ENCODE measurements at regions not wholly inside any gene's neighbourhood (a gene's known extent, or its start where the extent isn't known, plus 50 kb on each side); places are given as distances from the start of the nearest gene placed in this dataset.

- no peak for DNase-seq (ENCODE audit: extremely low read depth in 1 of 2, low read depth in 1 of 2)
These were observed 110.8 kb upstream of the C1QTNF9B start for GRCh38 chr13:24007979-24008620.

- DNase-seq (ENCODE audit: extremely low read depth in 1 of 2, low read depth in 1 of 2), result no peak
These were observed 111.4 kb upstream of the C1QTNF9B start for GRCh38 chr13:24008679-24009078.

DNA sequence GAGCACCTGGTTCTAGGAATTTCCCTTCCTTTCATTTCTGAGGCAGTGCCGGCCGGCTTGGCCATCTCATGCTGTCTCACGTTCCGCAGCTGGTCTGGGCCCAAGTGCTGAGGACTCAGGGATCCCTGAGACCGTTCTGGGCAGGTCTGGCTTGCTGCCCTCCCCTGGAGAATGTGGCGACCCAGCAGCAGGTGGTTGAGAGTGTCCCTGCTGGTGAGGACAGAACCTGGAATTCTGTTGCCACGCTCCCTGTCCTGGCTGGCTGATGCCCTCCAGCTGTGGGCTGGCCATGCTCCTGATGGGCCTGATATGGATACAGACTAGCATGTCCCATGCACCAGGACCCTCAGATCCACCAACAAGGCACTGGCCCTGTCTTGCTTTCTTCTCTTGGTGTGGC is 114.0 kb upstream of the C1QTNF9B start:
- DNase-seq (ENCODE audit: extremely low read depth in 1 of 2, low read depth in 1 of 2), result no peak

- DNase-seq (ENCODE audit: extremely low read depth in 1 of 2, low read depth in 1 of 2), result no peak
These were observed 115.3 kb upstream of the C1QTNF9B start for GRCh38 chr13:24012648-24013047.

DNA sequence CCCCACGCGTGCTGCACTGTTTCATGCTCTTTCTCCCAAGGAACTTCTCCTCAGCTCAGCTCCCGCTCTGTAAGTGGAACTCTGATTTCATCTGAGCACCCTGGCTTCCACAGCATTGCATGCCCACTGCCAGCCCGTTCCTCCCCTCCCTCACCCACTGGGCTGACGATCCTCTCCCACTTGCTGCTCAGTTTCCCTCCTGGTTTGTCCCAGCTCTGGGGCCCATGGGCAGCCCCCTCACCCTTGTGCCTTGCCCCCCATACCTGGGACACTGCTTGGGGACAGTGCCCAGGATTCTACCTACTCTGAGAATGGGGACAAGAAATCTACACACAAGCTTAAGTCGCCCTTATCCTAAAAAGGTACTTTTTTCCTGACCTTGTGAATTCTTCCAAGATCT is 115.9 kb upstream of the C1QTNF9B start:
- DNase-seq (ENCODE audit: extremely low read depth in 1 of 2, low read depth in 1 of 2), result no peak

GRCh38 chr13:24016046-24016445 is 118.7 kb upstream of the C1QTNF9B start:
- DNase-seq (ENCODE audit: extremely low read depth in 1 of 2, low read depth in 1 of 2), result no peak

DNA sequence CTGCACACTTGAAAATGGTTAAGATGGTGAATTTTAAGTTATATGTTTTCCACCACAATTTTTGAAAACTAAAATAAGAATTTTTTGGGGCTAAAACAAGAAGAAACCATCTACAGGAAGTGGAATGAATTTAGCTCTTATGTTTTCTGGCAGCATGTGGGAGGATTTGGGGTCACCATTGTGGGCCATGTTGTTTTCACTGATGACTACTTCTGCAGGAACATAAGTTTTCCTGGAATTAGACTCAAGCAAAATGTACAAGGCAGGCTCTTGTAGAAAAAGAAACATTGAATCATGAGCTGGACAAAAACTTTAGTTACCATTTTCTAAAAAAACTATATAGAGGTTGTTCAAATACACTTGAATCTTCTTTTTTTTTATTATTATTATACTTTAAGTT is 125.3 kb upstream of the C1QTNF9B start:
- no peak for DNase-seq (ENCODE audit: extremely low read depth in 1 of 2, low read depth in 1 of 2)

DNA sequence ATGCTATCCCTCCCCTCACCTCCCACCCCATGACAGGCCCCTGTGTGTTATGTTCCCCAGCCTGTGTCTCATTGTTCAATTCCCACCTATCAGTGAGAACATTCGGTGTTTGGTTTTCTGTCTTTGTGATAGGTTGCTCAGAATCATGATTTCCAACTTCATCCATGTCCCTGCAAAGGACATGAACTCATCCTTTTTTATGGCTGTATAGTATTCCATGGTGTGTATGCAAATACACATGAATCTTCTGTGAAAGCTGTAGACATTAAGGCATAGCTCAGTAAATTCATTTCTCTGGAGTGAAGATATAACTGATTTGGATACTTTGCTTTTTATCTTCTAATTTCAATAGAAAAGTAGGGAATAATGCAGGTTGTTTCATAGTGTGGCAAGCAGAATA is 125.8 kb upstream of the C1QTNF9B start:
- DNase-seq (ENCODE audit: extremely low read depth in 1 of 2, low read depth in 1 of 2), result no peak

DNA sequence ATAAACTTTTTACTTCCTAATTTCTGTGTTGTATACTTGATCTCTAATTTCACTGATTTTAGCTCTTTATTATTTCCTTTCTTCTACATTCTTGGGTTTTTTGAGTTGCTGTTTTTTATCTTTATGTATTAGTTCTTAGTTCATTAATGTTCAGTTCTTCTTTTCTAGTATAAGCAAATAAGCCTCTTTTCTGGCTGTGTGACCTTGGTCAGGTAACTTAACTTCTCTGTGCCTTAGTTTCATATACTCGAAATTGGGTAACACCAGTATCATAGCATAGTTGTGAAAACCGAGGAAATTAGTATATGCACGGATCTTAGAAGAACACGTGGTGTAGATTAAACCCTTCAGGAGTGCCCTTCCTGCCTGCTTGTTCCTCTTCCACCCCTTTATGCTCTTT is 130.2 kb upstream of the C1QTNF9B start:
- no peak for DNase-seq (ENCODE audit: extremely low read depth in 1 of 2, low read depth in 1 of 2)

- no peak for DNase-seq (ENCODE audit: extremely low read depth in 1 of 2, low read depth in 1 of 2)
These were observed 128.3 kb upstream of the SPATA13 start for GRCh38 chr13:24032252-24032651.

- DNase-seq (ENCODE audit: extremely low read depth in 1 of 2, low read depth in 1 of 2), result no peak
These were observed 127.8 kb upstream of the SPATA13 start for GRCh38 chr13:24032674-24033073.

GRCh38 chr13:24033527-24034302 is 126.8 kb upstream of the SPATA13 start:
- DNase-seq (ENCODE audit: extremely low read depth in 1 of 2, low read depth in 1 of 2), result no peak

DNA sequence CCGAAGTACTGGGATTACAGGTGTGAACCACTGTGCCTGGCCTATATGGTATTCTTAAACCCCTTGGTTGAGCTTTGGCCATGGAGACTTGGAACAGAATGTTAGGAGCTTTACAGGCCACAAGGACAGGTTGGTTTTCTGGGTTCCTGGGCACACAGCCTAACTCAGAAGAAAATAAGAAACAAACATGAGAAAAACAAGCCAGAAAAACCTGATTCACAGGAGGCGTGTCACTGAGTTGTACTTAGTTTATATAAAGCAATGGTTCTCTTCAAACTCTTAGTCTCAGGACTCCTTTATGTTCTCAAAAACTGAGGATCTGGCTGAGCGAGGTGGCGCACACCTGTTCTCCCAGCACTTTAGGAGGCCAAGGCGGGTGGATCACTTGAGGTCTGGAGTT is 125.1 kb upstream of the SPATA13 start:
- no peak for DNase-seq (ENCODE audit: extremely low read depth in 1 of 2, low read depth in 1 of 2)

DNA sequence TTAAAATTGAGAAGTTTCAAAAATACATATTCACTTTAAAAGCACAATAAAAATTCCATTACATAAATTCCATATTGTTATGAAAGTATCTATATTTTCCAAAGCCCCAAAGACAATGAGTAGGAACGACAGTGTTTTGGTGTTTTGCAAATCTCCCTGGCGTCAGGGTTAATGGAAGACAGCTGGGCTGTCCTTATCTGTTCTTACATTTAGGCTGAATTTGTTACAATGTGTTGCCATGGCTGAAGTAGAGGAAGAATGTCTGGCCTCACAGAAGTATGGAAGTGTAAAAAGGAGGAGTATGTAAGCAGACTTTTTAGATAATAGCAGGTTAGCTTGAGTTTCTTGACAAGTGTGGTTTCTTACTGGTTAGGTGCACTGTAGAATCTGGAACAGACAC is 124.4 kb upstream of the SPATA13 start:
- DNase-seq (ENCODE audit: extremely low read depth in 1 of 2, low read depth in 1 of 2), result no peak

- no peak for DNase-seq (ENCODE audit: extremely low read depth in 1 of 2, low read depth in 1 of 2)
These were observed 122.1 kb upstream of the SPATA13 start for GRCh38 chr13:24038405-24038804.

- DNase-seq (ENCODE audit: extremely low read depth in 1 of 2, low read depth in 1 of 2), result no peak
These were observed 121.6 kb upstream of the SPATA13 start for GRCh38 chr13:24038841-24039330.

GRCh38 chr13:24039621-24040475 is 120.7 kb upstream of the SPATA13 start:
- DNase-seq (ENCODE audit: extremely low read depth in 1 of 2, low read depth in 1 of 2), result no peak

- no peak for DNase-seq (ENCODE audit: extremely low read depth in 1 of 2, low read depth in 1 of 2)
These were observed 119.7 kb upstream of the SPATA13 start for GRCh38 chr13:24040835-24041234.

DNA sequence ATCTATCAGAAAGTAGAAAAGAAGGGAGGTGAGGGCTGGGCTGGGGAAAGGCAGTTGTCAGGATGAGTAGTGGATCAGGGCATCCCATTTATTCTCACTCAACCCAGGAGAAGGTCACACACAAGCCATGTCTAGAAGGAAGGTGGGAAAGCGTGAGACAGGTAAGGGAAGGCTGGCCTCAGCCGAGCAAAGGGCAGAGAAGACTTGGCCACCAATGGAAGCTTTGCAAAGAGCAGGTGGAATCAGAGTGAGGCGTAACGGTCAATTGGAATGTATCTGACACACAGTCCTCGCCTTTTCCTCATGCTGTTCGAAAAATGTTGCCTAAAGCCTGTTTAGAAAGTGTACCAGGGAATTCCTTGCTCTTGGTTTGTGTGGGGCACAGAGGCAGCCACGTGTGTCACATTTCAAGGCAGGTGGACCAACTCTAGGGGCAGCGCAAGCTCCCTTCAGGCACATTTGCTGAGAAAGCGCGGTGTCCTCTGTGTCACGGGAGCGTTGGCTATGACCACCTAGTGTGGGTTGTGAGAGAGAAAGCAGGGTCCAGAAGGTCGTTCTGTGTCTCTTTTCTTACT is 118.8 kb upstream of the SPATA13 start:
- DNase-seq (ENCODE audit: extremely low read depth in 1 of 2, low read depth in 1 of 2), result no peak

DNA sequence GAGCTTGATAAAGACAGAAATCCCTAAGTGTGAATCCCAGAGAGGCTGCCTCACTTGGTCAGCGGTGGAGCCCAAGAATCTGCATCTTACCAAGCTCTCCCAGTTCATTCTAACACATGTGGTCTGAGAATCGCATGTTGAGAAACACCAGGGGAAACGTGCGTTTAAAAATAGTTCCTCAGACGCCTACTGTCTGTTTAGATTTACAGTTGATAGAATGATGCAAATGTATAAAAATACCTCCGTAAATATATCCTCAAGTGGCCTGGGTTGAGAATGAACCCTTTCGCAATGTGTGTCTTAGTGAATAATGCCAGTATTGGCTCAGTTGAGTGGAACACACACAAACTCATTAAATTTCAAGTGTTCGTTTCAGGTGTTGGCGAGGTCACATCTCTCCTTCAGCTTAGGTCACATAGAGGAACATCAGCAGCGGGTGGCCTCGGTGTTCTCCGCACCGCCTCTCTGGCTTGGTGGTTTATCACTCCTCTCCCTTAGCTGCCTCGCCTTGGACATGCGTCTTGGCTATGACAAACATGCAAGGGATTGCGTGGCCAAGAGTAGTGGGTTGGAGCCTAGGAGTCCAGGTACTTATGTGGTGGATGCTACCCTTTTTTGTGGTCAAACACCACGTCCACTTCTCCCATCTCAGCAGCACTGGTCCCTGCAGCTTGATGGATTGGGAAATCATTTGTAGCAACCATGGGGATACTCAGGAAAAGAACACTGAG is 117.6 kb upstream of the SPATA13 start:
- no peak for DNase-seq (ENCODE audit: extremely low read depth in 1 of 2, low read depth in 1 of 2)

All from stimulated activated CD8-positive, alpha-beta memory T cell treated with anti-CD3 and anti-CD28 coated beads, Interleukin-7, amount 100 ng/mL, for 48 hours (primary cell).